Thyroid gland (tissue), 4 donors: ENCODE measurements at regions not wholly inside any gene's neighbourhood (a gene's known extent, or its start where the extent isn't known, plus 50 kb on each side); places are given as distances from the start of the nearest gene placed in this dataset.

Source experiments
- DNase-seq, 2 donors: peaks; one replicate each; pipeline ENCODE4 v3.0.0-alpha.2; 2019
- H3K27ac ChIP-seq, 3 donors: fragments of 200-600 bp; sonication (generic); 1 replicate in 2 of 3; 2 replicates in 1 of 3; pipeline ENCODE4 v1.5.1; 2016 to 2019; ENCODE audit warnings: mild to moderate bottlenecking in 1 of 3, moderate library complexity in 1 of 3
- H3K27me3 ChIP-seq: fragments of 200-600 bp; sonication (generic); one replicate; pipeline ENCODE4 v1.5.1; 2019
- H3K36me3 ChIP-seq, 2 donors: fragments of 200-600 bp; sonication (generic); one replicate each; pipeline ENCODE4 v1.5.1; 2016 to 2019
- H3K4me1 ChIP-seq, 2 donors: fragments of 200-600 bp; sonication (generic); one replicate each; pipeline ENCODE4 v1.5.1; 2017 to 2019
- H3K4me3 ChIP-seq, 3 donors: fragments of 200-600 bp; sonication (generic); replicated peaks in 1 of 3; 1 replicate in 2 of 3; 2 replicates in 1 of 3; pipeline ENCODE4 v1.5.1; 2016; ENCODE audit warnings: mild to moderate bottlenecking in 1 of 3
- H3K9me3 ChIP-seq: fragments of 200-600 bp; sonication (generic); one replicate; pipeline ENCODE4 v1.5.1; 2017
- CTCF ChIP-seq, 6 experiments: fragments of 200-600 bp in 3 of 6; fragments of 450-650 bp in 3 of 6; sonication (generic) in 3 of 6; IDR thresholded peaks; one replicate each; pipeline ENCODE4 v1.5.1; 2016 to 2019; ENCODE audit warnings: antibody characterized with exemption in 6 of 6, mild to moderate bottlenecking in 2 of 6, inconsistent platforms in 1 of 6, moderate library complexity in 1 of 6
- POLR2A ChIP-seq, 2 donors: fragments of 450-650 bp; IDR thresholded peaks; one replicate each; pipeline ENCODE4 v1.6.1; 2017; ENCODE audit warnings: antibody characterized with exemption in 2 of 2, mild to moderate bottlenecking in 2 of 2, moderate library complexity in 1 of 2
- WGBS, 2 donors: methylation state at CpG; one replicate each; pipeline ENCODE4 v1.1.5; 2017; 5-methylcytosine and 5-hydroxymethylcytosine counted together
- intact Hi-C: fragments of 100-400 bp; cut with DNase I; formaldehyde crosslinking; loops from one replicate; pipeline ENCODE4 v1.15.1; 2023

GRCh38 chr11:122512688-122513087, 142.8 kb upstream of the UBASH3B start:
- Histone ChIP-seq H3K9me3 (no peaks in the 10 kb centered on the region), H3K4me1 (no peaks in the 10 kb centered on the region), H3K4me3 (no peak overlapping the region), H3K27ac (no peak overlapping the region), H3K36me3 (no peaks in the 10 kb centered on the region), H3K27me3 (no peaks in the 10 kb centered on the region)
- WGBS, 2 donors: 90 to 94% methylated on average over 2 of the region's 2 CpGs
- DNase-seq: no peak
- TF ChIP-seq POLR2A (IDR thresholded peaks at IDR 0.05) (no peak), CTCF (IDR thresholded peaks at IDR 0.05) (no peak)
- intact Hi-C loops: no loop called here

GRCh38 chr11:122509899-122510298, 145.6 kb upstream of the UBASH3B start:
- Histone ChIP-seq H3K4me3 (no peak overlapping the region), H3K36me3 (no peaks in the 10 kb centered on the region), H3K4me1 (no peaks in the 10 kb centered on the region), H3K27ac (no peak overlapping the region), H3K9me3 (no peaks in the 10 kb centered on the region), H3K27me3 (no peaks in the 10 kb centered on the region)
- no peak for TF ChIP-seq CTCF (IDR thresholded peaks at IDR 0.05)
- TF ChIP-seq POLR2A (IDR thresholded peaks at IDR 0.05): no peak
- intact Hi-C loops: loop anchor here (5.0 kb wide), 1 partner anchor 858 kb away; no protein-coding TSS in a partner anchor
- no peak for DNase-seq
- 96% methylated on average over 15 of the region's 15 CpGs for WGBS, 2 donors

- H3K4me1 ChIP-seq: no peaks in the 10 kb centered on the region
- no peak overlapping the region for H3K4me3 ChIP-seq
- no peak for TF ChIP-seq CTCF (IDR thresholded peaks at IDR 0.05)
- TF ChIP-seq POLR2A (IDR thresholded peaks at IDR 0.05): no peak
- H3K27ac ChIP-seq: no peak overlapping the region
- no peaks in the 10 kb centered on the region for H3K27me3 ChIP-seq
- no peaks in the 10 kb centered on the region for H3K9me3 ChIP-seq
- intact Hi-C loops: loop anchor here (5.0 kb wide), 1 partner anchor 857 kb away; no protein-coding TSS in a partner anchor
- no peaks in the 10 kb centered on the region for H3K36me3 ChIP-seq
- 88 to 92% methylated on average over 4 of the region's 4 CpGs for WGBS, 2 donors
- no peak for DNase-seq
These were observed 146.4 kb upstream of the UBASH3B start for GRCh38 chr11:122509091-122509490.

GRCh38 chr11:122505304-122506006, 150.1 kb upstream of the UBASH3B start:
- H3K4me3 ChIP-seq: no peak overlapping the region
- H3K36me3 ChIP-seq: no peaks in the 10 kb centered on the region
- peak; percentile 80 to 83 for DNase-seq
- intact Hi-C loops: loop anchor here (2.0 to 5.0 kb wide), 2 partner anchors 289 to 853 kb away; no protein-coding TSS in a partner anchor
- H3K27me3 ChIP-seq: no peaks in the 10 kb centered on the region
- H3K9me3 ChIP-seq: no peaks in the 10 kb centered on the region
- TF ChIP-seq CTCF (IDR thresholded peaks at IDR 0.05) (peak; percentile 44 to 91 (median 82)), POLR2A (IDR thresholded peaks at IDR 0.05) (no peak)
- 43% methylated on average over 8 of the region's 8 CpGs for WGBS, 2 donors
- no peaks in the 10 kb centered on the region for H3K4me1 ChIP-seq
- no peak overlapping the region for H3K27ac ChIP-seq

- no peak overlapping the region for H3K27ac ChIP-seq
- no peaks in the 10 kb centered on the region for H3K27me3 ChIP-seq
- H3K9me3 ChIP-seq: no peaks in the 10 kb centered on the region
- no peaks in the 10 kb centered on the region for H3K36me3 ChIP-seq
- peaks cover 0 to 4% of the 10 kb centered on the region in 2 donors for H3K4me1 ChIP-seq
- DNase-seq: no peak
- WGBS, 2 donors: 77 to 86% methylated on average over 2 of the region's 2 CpGs
- TF ChIP-seq POLR2A (IDR thresholded peaks at IDR 0.05) (no peak), CTCF (IDR thresholded peaks at IDR 0.05) (no peak)
- no peak overlapping the region for H3K4me3 ChIP-seq
- intact Hi-C loops: no loop called here
These were observed 161.3 kb upstream of the UBASH3B start for GRCh38 chr11:122494221-122494620.
